HG02973 (cell line): ENCODE measurements at regions not wholly inside any gene's neighbourhood (a gene's known extent, or its start where the extent isn't known, plus 50 kb on each side); places are given as distances from the start of the nearest gene placed in this dataset.
A peak's percentile ranks its signal among the peaks of the same experiment; 100 is the strongest.
"Not testable (repeated sequence)": the region's sequence is repeated elsewhere in the genome, so short reads cannot be mapped to it uniquely, and the experiment has no call there.

Source experiments
- ATAC-seq: cut with Tn5 transposase; IDR thresholded peaks from one replicate; pipeline ENCODE4 v1.9.1; 2021; ENCODE audit warnings: moderate library complexity; ENCODE audit not compliant: unreplicated experiment

DNA sequence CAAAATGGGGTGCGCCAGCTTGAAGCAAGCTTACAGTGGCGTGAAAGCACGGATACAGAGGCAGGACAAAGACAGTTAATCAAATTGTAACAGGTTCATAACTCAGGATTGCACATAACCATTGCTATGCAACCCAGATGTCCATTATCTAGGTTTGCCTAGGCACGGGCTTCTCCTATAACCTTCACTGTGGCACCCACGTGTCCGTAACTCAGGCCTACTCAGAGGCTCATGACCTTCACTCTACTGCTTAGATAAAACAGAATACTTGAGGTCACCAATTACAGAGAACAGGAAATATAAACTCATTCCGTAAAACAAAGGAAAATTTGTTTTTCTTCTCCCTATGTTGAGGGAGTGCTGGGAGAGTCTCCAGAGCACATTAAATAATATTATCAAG lies 1585.9 kb upstream of the PRMT6 start:
- not testable (repeated sequence) for ATAC-seq

DNA sequence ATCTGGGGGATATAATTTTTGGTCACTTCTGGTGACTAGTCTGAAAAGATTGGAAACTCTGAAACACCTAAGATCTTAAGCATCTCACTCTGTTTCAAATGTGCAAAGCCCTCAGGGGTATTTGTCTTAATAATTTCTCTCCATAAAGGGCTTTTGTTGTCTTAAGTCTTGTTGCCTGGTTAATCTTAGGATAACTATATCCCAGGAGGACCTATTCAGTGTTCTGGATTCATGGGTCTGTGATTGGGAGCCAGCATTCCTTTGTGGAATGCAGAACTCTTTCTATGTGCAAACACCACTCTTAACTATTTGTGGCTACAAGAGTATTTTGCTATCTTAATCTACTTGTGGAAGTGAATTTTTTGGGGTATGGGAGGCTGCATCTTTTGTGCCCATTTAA lies 1573.0 kb upstream of the PRMT6 start:
- no peak for ATAC-seq

DNA sequence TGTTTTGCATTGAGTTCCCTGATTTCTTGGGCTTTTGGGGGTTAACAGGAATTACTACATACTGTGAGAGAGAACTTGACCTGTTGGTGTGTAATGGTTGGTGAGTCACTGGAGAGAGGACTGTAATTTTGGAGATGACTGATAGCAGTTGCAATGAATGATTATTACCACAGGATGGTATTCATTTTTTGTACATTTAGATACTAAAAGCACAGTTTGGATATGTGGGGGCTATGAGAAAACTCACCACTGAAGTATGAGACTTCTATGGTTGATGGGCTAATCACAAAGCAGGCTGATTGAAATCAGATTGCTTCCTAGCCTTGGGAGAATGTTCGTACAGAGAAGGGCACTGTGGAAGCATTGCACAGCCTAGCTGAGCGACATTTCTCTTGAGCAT lies 1571.3 kb upstream of the PRMT6 start:
- no peak for ATAC-seq

DNA sequence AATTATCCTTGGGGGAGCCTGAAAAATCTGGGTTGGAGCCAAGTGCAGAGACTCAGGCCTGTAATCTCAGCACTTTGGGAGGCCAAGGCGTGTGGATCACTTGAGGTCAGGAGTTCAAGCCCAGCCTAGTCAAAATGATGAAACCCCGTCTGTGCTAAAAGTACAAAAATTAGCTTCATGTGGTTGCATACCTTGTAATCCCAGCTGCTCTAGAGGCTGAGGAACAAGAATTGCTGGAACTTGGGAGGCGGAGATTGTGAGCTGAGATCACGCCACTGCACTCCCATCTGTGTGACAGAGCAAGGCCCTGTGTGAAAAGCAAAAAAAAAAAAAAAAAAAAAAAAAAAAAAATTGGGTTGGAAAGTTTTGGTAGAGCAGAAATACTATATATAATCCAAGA lies 1563.6 kb upstream of the PRMT6 start:
- no peak for ATAC-seq

DNA sequence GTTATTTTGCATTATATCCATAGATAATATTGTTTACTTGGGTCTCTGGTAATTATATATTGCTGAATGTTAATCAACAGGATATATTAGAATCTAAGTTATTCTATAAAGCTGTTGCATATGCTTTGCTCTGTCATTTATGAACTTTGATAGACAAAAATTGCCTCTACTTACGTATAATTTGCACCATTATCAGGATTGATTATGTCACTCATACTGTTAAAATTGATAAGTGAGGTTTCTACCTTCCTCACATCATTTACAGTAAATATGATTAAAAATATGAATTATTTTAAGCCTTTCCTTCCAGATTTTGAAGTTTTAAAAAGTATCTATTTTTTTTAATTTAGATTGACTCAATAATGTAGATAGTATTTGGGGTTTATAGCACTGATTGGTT lies 1540.4 kb upstream of the PRMT6 start:
- no peak for ATAC-seq

DNA sequence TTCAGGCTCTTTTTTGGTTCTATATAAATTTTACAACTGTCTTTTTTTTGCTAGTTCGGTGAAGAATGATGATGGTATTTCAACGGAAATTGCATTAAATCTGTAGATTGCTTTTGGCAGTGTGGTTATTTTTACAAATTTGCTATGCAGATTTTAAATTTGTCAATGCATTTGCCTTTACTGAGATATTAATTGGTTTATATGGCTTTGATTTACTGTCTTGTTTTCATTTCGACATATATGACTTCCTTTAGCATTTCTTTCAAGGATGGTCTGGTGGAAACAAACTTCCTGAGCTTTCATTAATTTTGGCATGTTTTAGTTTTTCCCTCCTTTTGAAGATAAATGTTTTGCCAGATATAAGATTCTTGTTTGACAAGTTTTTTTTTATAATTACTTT lies 1522.5 kb upstream of the PRMT6 start:
- no peak for ATAC-seq

DNA sequence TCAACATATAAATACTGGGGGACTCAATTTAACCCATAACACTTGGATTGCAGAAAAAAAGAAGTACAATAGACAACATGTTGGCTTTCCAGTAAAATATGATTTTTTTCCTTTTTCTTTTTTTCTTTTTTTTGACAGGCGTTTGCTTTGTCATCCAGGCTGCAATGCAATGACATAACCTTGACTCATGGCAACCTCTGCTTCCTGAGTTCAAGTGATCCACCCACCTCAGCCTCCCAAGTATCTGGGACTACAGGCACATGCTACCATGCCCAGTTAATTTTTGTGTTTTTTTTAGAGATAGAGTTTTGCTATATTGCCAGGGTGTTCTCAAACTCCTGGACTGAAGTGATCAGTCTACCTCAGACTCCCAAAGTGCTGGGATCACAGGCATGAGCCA lies 1512.0 kb upstream of the PRMT6 start:
- no peak for ATAC-seq

DNA sequence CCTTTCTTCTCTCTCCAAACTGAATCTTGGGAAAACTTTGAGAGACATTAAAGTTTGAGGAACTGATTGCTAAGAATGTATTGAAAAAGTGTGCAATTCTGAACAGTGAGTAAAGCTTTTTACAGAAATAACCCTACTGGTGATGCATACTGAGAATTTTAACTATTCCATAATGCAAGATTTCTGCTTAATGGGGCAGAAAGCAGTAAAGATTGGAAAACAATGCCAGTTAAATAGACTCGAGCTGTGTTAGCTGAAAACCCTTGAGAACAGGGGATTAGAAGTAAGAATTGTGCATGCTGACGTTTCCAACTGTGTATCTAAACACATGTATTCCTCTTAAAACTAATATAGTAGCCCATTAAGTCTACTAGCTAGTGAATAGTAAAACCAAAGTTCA lies 1500.2 kb upstream of the PRMT6 start:
- ATAC-seq, result no peak

DNA sequence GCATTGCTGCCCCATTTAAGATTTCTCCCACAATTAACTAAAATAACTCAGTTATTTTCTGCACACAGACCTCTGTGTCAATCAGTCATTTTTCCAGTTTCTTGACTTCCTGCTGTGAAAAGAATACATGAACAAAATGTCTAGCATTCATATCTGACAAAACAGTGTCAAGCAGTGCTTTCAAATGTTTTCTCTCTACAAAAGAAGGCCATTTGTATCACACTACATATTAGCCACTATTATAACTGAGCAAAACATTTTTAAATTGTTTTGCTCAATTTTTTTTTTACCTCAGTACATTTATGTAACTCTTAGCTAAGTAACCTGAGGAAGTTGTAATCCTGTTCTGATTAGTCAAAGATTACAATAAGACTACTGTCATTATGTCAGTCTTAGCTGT lies 1498.5 kb upstream of the PRMT6 start:
- no peak for ATAC-seq

DNA sequence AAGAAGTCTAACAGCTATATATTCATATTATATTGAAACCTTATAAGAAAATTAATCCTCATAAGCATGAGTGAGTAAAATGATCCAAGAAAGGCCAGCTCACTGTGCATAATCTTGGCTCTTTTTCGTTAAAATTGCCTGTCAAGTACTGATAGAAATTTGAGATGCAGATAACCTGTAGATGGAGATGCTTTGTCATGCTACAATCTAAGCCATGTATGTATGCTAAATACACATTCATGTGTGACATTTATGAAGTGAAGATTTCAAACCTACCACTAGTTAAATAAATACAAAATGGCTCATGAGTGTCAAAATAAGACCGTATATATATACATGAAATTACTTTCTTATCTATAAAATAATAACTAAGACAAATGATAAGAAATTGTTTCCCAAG lies 1491.5 kb upstream of the PRMT6 start:
- no peak for ATAC-seq

DNA sequence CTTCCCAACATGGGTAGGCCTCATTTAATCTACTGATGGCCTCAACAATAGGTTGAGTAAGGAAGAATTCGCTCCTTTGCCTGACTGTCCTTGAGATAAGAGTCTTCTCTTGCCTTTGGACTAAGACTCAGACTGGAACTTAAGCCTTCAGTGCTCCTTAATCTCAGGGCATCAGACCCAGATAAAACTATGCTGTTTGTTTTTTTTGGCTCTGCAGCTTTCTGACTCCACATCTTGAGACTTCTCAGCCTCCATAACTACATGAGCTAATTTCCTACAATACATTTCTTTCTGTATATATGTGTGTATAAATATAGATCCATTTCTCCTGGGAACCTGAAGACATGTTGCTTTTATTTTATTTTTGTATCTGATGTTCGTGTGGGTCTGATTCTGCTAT lies 1470.7 kb upstream of the PRMT6 start:
- no peak for ATAC-seq

DNA sequence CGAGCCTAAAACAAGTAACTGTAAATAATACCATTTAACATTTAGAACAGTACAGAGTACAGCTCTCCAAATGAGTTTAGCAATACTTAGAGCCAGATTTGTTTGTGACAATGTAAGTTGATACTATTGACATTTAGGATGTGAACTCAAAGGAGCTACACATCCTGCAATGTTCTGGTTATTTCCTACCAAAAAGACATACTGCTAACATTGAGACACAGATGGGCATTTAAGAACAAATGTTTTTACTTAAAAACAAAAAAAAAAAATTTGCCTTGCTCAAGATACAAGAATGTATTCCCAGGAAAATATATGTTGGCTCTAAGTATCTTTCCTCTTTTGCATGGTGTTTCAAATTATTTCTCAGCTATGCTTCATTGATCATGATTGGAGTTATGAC lies 1464.8 kb upstream of the PRMT6 start:
- ATAC-seq, result no peak

DNA sequence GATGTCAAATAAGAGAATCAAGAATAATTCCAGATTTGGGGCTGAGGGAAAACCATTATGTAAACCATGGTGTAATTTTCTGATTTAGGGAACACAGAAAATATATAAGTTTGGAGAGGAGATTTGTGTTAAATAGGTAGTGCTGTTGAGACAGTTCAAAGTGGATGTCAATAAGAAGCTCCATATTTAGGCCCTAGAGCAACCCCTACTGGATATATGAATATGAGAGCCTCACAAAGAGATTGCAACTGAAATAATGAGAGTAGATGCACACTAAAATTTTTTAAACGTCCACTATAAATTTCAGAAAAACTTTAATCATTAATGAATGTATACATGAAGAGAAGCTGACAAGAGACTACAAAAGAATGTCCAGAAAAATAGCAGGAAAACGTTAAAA lies 1447.8 kb upstream of the PRMT6 start:
- no peak for ATAC-seq

DNA sequence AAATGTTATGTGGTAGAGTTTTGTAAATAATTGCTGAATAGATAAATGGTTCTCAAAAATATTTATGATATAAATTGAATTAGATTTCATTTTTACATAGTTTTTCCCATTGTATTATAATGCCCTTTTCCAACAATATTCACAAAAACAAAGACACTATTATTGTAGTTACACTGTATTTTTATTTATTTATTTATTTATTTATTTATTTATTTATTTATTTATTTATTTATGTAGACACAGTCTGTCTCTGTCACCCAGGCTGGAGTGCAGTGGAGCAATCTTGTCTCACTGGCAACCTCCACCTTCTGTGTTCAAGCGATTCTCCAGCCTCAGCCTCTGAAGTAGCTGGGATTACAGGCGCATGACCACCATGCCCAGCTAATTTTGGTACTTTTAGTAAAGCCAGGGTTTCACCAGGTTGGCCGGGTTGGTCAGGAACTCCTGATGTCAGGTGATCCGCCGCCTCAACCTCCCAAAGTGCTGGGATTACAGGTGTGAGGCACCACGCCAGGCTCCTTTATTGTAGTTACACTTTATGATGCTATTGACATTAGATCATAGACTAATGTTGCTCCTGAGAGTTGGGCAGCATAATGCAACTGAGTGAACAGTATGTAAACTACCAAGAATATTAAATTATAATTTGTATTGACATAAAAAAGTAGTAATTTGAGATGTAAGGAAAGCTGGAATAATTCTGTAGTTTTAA lies 1430.0 kb upstream of the PRMT6 start:
- ATAC-seq, result no peak

DNA sequence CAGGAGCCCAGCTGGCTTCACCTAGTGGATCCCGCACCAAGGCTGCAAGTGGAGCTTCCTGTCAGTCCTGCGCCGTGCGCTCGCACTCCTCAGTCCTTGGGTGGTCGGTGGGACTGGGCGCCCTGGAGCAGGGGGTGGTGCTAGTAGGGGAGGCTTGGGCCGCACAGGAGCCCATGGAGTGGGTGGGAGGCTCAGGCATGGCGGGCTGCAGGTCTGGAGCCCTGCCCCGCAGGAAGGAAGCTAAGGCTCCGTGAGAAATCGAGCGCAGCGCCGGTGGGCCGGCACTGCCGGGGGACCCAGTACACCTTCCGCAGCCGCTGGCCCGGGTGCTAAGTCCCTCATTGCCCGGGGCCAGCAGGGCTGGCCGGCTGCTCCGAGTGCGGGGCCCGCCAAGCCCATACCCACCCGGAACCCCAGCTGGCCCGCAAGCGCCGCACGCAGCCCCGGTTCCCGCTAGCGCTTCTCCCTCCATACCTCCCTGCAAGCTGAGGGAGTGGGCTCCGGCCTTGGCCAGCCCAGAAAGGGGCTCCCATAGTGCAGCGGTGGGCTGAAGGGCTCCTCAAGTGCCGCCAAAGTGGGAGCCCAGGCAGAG lies 1425.2 kb upstream of the PRMT6 start:
- not testable (repeated sequence) for ATAC-seq

DNA sequence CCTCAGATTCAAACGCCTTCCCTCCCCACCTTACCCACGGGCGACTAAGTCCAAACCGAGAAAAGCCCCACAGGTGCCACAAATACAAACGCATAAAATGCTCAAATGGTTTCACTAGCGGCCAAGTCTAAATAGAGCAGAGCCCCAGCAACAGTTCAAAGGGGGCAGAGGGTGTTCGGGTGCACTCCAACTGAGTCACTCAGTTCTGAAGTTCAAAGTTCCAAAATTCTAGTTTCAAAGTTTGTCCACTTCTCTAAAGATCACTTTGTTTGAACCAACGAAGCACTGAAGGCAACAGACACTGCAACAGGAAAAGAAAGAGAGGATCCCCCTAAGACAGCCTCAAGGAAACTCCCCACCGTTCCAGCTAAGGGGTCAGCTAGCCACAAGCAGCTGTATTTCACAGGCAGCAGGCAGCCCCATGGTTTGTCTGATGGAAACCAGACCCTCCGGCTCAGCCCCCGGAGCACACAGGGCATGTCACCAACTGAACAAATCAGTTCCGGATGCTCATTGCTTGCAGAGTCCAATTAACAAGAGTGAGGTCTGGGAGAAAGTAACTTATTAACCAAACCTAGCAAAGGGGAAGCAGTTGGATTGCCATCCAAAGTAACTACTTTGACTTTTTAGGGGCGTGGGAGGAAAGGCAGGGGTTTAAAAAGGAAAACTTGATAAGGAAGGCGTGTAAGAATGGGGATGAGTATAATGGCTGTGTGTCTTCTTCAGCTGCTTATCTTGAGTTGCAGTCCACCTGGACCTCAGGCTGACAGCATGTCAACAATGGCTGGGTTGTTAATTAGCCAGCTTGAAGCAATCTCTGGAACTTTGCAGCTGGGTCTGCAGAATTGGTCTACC lies 1423.9 kb upstream of the PRMT6 start:
- no peak for ATAC-seq

DNA sequence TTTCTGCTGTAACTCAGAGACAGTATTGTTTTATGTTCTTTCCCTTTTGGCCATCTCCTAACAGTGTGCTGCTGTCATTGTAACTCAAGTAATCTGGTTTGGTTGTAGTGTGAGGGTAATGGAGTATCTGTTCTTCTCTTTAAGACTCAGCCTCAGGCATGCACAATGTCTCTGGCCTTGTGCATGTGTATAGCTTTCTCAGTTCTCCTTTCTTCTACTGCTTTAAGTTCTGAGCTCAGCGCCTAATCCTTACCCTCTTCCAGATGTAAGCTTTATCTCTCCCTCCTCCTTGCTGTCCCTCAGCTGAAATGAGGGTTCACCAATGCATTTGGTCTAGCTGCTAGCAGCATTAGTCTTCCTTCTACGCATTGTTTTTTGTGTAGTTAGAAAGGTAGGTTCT lies 1420.4 kb upstream of the PRMT6 start:
- peak; percentile 56 for ATAC-seq

DNA sequence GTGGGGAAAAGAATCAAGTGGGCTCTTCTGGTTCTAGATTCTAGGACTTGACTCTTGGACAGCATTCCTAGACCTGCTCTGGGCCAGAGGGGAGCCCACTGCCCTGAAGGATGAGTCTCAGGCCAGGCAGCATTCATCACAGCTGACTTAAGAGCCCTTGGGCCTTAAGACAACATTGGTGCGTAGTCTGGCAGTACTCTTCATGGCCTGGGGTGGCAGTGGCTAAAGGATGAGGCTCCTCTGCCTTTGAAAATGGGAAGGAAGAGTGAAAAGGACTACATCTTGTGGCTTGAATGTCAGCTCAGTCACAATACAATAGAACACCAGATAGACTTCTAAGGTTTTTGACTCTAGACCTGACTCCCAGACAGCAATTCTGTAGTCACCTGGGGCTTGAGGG lies 1415.1 kb upstream of the PRMT6 start:
- ATAC-seq, result no peak

DNA sequence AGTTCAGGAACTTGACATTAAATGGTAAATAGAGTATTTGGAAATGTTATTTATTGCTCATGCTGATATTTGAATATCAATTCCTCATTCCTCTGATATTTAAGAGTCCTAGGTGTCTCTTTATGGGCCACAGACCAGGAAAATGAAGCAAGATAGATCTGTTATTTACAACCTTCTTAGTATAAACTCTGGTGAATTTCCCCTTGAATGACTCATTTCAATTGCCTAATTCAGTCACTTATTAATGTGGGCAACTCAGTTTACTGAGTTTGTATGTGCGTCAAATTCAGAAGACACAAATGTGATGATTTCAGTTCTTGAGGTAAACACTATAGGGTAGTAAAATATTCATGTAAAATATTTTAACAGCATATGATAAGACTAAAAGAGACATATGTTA lies 1404.4 kb upstream of the PRMT6 start:
- no peak for ATAC-seq

DNA sequence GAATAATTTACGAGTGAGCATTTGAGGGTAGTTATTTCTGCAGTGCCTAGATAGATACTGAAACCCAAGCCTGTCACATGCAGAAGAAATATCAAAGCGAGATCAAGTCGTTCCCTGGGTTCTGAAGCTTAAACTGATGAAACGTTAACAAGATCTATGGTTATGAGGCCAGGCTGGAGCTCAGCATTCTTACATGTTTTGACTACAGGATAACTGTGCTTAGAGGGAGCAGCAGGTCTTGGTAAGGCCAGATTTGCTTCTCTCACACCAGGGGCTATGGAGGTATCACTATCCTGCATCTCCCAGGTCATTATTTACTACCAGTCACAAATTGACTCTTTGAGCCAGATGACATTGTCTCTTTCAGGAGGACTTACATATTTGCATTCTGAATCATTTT lies 1401.4 kb upstream of the PRMT6 start:
- ATAC-seq, result no peak

DNA sequence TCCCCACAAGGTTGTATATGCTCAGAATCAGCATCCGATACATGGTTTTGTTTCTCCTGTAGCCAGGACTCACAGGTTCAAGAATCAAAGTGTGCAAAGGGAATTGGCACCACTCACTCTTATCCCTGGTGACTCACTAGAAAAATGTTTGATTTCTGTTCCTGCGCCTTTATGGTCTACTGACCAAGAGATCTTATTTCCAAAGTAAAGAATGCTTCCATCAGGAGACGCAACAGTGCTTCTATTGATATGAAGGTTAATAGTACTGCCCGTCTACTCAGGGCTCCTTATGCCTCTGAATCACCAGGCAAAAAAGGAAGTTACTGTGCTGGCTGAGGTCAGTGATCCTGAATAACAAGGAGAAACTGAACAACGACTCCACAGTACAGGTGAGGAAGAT lies 1392.0 kb upstream of the PRMT6 start:
- no peak for ATAC-seq

DNA sequence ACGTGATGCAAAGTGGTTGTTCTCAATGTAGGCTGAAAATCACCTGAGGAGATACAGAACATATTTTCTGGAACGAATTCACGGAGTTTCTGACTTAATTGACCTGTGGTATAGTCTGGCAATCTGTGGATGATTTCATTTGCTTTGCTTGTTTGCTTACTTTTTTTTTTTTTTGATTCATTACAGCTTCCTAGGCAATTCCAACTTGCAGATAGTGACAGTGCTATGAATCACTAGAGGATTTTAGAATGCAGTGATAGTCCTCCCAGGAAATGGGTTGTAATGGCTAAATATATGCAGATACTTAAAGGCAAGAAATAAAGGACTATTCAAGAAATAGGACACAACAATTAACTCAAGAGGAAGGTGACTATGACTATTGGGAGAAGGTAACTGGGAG lies 1378.1 kb upstream of the PRMT6 start:
- ATAC-seq, result no peak
